Adrenal gland (tissue), 9 donors: ENCODE measurements at regions not wholly inside any gene's neighbourhood (a gene's known extent, or its start where the extent isn't known, plus 50 kb on each side); places are given as distances from the start of the nearest gene placed in this dataset.

Source experiments
- DNase-seq, 7 donors: peaks; one replicate each; pipeline ENCODE4 v3.0.0-alpha.2; 2019 to 2020
- H3K27ac ChIP-seq, 5 donors: fragments of 200-600 bp; sonication (generic) in 4 of 5; 1 replicate in 3 of 5; 2 replicates in 2 of 5; pipeline versions ENCODE4 v1.5.1 to v1.8.0; 2016 to 2020; ENCODE audit warnings: mild to moderate bottlenecking in 1 of 5
- H3K27me3 ChIP-seq: fragments of 200-600 bp; 2 replicates; pipeline ENCODE4 v1.8.0; 2021
- H3K36me3 ChIP-seq, 2 donors: fragments of 200-600 bp; replicated peaks in 1 of 2; 1 replicate in 1 of 2; 2 replicates in 1 of 2; pipeline versions ENCODE4 v1.5.1 to v1.8.0; 2018 to 2022
- H3K4me1 ChIP-seq, 2 donors: fragments of 200-600 bp; replicated peaks in 1 of 2; 1 replicate in 1 of 2; 2 replicates in 1 of 2; pipeline versions ENCODE4 v1.5.1 to v1.8.0; 2018 to 2021
- H3K4me3 ChIP-seq, 4 donors: fragments of 200-600 bp; sonication (generic) in 3 of 4; one replicate each; pipeline ENCODE4 v1.5.1; 2016 to 2018
- H3K9me3 ChIP-seq, 3 donors: fragments of 200-600 bp; sonication (generic) in 1 of 3; replicated peaks in 1 of 3; 1 replicate in 2 of 3; 2 replicates in 1 of 3; pipeline versions ENCODE4 v1.5.1 to v1.8.0; 2016 to 2021
- CTCF ChIP-seq, 6 experiments: fragments of 450-650 bp in 4 of 6; fragments of 200-600 bp in 2 of 6; sonication (generic) in 1 of 6; IDR thresholded peaks; 1 replicate in 5 of 6; 2 replicates in 1 of 6; pipeline versions ENCODE4 v1.5.1 to v1.8.0; 2016 to 2021; ENCODE audit warnings: antibody characterized with exemption in 6 of 6, mild to moderate bottlenecking in 2 of 6, moderate library complexity in 1 of 6
- POLR2A ChIP-seq, 2 donors: fragments of 450-650 bp; IDR thresholded peaks; one replicate each; pipeline ENCODE4 v1.6.1; 2017; ENCODE audit warnings: antibody characterized with exemption in 2 of 2, mild to moderate bottlenecking in 2 of 2, moderate library complexity in 1 of 2
- WGBS, 4 donors: extraction: QIAGEN DNeasy Blood & Tissue Kit in 2 of 4; methylation state at CpG; one replicate each; pipeline versions ENCODE4 v1.1.5 to v1.1.7; 2013 to 2017; 5-methylcytosine and 5-hydroxymethylcytosine counted together
- intact Hi-C, 2 donors: fragments of 100-400 bp; cut with DNase I; formaldehyde crosslinking; loops; one replicate each; pipeline versions ENCODE4 v1.14.1 to v1.15.0; 2022 to 2023
- donor health status: healthy with polysubstance abuse.
- donor health status: Bipolar disorder and iron deficiency.
- donor health status: DM: yes; HTN: yes; CAD: no.
- donor health status: DM: no; HTN: no; CAD: no.
- donor health status: DM: no; HTN: no; CAD: no.

GRCh38 chr3:144041960-144042556 is 70.4 kb downstream of the DIPK2A start:
- no peaks in the 10 kb centered on the region for H3K27me3 ChIP-seq
- H3K9me3 ChIP-seq, result no peaks in the 10 kb centered on the region
- no peaks in the 10 kb centered on the region for H3K36me3 ChIP-seq
- TF ChIP-seq CTCF (IDR thresholded peaks at IDR 0.05) (no peak), POLR2A (IDR thresholded peaks at IDR 0.05) (no peak)
- no peaks in the 10 kb centered on the region for H3K4me1 ChIP-seq
- no peak for DNase-seq
- H3K27ac ChIP-seq, result no peak overlapping the region
- intact Hi-C loops, result no loop called here
- 69 to 95% (median 84%) methylated on average over 1 of the region's 1 CpG for whole genome bisulfite sequencing, 4 donors
- no peak overlapping the region for H3K4me3 ChIP-seq

GRCh38 chr3:144045766-144046165 is 74.1 kb downstream of the DIPK2A start:
- H3K4me1 ChIP-seq, result no peaks in the 10 kb centered on the region
- no peak overlapping the region for H3K27ac ChIP-seq
- H3K27me3 ChIP-seq, result no peaks in the 10 kb centered on the region
- 65 to 79% (median 76%) methylated on average over 1 of the region's 1 CpG for WGBS, 4 donors
- no peaks in the 10 kb centered on the region for H3K9me3 ChIP-seq
- H3K36me3 ChIP-seq, result no peaks in the 10 kb centered on the region
- intact Hi-C loops, result no loop called here
- no peak for DNase-seq
- no peak overlapping the region for H3K4me3 ChIP-seq
- TF ChIP-seq CTCF (IDR thresholded peaks at IDR 0.05) (no peak), POLR2A (IDR thresholded peaks at IDR 0.05) (no peak)

- no peak overlapping the region for H3K27ac ChIP-seq
- no peak overlapping the region for H3K4me3 ChIP-seq
- H3K9me3 ChIP-seq, result no peaks in the 10 kb centered on the region
- no peak for DNase-seq
- H3K36me3 ChIP-seq, result no peaks in the 10 kb centered on the region
- intact Hi-C loops, result no loop called here
- 87 to 95% (median 90%) methylated on average over 5 of the region's 5 CpGs for WGBS, 4 donors
- no peak for TF ChIP-seq CTCF (IDR thresholded peaks at IDR 0.05)
- no peak for TF ChIP-seq POLR2A (IDR thresholded peaks at IDR 0.05)
- H3K27me3 ChIP-seq, result no peaks in the 10 kb centered on the region
- H3K4me1 ChIP-seq, result no peaks in the 10 kb centered on the region
Measured at GRCh38 chr3:144049374-144049773, 77.8 kb downstream of the DIPK2A start.

- TF ChIP-seq CTCF (IDR thresholded peaks at IDR 0.05) (no peak), POLR2A (IDR thresholded peaks at IDR 0.05) (no peak)
- no peak overlapping the region for H3K27ac ChIP-seq
- H3K9me3 ChIP-seq, result no peaks in the 10 kb centered on the region
- no peak for DNase-seq
- no peaks in the 10 kb centered on the region for H3K4me1 ChIP-seq
- intact Hi-C loops, result no loop called here
- no peak overlapping the region for H3K4me3 ChIP-seq
- no peaks in the 10 kb centered on the region for H3K27me3 ChIP-seq
- no peaks in the 10 kb centered on the region for H3K36me3 ChIP-seq
Measured at GRCh38 chr3:144051211-144051610, 79.6 kb downstream of the DIPK2A start.
